HK-2 (cell line): ENCODE measurements at regions not wholly inside any gene's neighbourhood (a gene's known extent, or its start where the extent isn't known, plus 50 kb on each side); places are given as distances from the start of the nearest gene placed in this dataset.
"Not testable (repeated sequence)": the region's sequence is repeated elsewhere in the genome, so short reads cannot be mapped to it uniquely, and the experiment has no call there.

ENCODE experiments used
- DNase-seq: peaks from one replicate; pipeline ENCODE4 v3.0.0-alpha.2; 2018; ENCODE audit not compliant: unreplicated experiment

DNA sequence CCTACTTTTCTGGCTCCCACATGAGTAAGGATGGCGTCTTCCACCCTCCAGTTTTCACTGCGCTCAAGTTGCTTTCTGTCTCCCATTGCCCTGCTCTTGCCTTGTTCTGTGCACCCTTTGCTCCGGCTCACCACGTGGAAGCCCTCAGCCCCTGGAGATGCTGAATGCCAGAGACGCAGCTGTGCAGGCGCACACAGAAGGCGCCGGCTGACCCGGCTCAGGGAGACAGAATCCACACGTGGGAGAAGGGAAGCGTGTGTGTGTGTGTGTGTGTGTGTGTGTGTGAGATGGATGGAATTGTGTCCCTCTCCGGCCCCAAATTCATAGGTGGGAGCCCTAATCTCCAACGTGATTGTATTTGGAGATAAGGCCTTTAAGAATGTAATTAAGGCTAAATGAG, 118.2 kb upstream of the ERRFI1 start:
- DNase-seq, result no peak

DNA sequence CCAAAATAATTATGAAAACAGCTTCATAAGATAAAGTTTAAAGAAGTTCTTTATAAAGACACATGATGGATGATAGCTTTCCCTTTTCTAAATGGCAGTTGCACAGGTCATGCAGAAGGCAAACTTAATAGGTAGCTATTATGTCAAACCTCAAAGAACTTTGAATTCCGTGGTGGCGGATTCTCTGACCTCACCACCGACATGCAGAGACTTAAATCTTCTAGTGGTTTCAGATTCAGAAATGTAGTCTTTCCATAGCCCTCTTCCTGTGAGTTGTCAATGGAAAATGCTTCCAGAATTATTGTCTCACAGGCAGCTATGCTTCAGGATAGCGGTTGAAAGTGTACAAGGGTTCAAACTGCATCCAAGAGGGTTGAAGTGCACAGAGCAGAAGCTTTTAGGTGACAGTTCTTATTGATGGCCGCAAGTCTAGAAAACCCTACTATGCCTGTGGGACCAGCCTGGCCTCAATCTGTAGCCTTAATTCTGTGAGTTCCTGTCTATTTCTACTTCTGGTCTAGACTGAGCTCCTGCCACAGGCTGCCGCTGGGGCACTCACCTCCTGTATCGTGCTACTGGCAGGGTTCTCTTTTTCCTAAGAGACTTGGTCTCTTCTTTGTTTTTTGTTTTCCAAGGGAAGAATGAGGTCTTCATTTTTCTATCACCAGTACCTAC, 117.0 kb upstream of the ERRFI1 start:
- DNase-seq, result no peak

DNA sequence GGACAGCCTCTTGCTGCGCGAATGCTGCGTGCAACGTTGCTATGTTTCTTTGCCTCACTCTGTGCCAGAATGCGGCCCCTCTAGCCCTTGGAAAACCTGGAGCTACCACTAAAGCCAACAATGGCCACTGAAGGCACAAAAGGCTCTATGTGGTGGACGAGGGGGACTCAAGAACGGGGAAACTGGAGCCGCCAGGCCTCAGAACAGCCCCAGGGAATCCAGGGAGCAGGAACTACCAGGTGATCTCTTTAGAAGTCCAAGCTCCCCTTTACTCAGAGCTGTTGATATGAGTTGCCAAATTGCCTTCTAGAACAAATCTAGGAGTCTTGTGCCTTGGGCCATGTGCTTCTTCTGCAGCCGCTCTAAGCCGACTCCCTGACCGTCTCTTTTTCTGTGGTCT, 113.8 kb upstream of the ERRFI1 start:
- no peak for DNase-seq

DNA sequence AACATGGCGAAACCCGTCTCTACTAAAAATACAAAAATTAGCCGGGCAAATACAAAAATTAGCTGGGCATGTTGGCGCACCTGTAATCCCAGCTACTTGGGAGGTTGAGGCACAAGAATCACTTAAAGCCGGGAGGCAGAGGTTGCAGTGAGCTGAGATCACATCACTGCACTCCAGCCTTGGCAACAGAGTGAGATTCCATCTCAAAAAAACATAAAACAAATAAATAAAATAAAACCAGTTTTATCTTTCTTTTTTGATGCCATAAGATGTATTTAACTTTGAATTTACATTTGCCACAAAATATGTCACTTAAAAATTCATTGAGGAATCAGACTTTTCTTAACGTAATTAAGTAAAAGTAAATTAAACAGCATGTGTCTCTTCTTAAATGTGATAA, 113.3 kb upstream of the ERRFI1 start:
- DNase-seq, result no peak

DNA sequence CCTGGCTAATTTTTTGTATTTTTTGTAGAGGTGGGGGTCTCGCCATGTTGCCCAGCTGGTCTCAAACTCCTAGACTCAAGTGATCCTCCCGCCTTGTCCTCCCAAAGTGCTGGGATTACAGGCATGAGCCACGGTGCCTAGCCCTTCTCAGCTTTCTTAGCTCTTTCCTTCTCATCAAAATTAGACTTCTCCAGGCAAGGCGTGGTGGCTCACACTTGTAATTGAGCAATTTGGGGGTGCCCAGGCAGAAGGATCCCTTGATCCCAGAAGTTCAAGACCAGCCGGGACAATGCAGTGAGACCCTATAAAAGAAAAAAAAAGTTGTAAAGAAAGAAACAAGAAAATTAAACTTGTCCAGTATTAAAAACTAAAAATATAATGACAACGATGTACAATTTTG, 112.6 kb upstream of the ERRFI1 start:
- no peak for DNase-seq

DNA sequence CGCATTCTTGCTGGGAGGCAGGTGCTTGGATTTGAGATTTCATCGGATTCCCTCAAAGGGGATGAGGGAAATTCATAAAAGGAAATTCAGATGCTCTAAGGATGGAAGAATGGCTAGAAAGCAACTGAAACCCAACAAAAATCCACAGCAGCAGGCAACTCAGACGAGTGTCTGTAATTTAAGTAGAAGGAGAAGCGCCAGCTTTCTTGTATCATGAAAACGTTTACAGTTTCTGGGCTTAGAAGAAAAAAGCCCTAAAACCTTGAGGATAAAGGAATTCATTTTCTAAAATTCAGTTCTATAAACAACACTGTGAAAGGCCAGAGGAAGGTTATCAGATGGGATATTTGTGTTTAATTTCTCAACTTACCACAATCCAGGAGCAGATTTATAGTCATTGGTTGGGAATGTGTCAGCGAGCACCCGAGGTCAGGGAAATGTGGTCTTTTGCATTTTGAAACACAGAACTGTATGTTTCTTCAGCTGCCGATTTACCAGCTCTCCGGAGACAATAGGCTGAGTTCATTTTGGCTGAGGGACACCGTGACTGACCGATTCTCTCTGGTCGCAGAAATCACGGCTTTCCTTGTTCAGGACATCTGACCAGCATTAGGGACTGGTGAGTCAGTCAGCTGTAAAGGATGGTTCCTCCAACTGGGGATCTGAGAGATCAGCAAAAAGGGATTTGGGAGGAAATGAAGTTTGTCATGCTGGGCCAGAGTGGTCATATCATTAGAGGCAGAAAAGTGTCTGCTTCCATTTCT, 111.6 kb upstream of the ERRFI1 start:
- DNase-seq, result peak; percentile 38

DNA sequence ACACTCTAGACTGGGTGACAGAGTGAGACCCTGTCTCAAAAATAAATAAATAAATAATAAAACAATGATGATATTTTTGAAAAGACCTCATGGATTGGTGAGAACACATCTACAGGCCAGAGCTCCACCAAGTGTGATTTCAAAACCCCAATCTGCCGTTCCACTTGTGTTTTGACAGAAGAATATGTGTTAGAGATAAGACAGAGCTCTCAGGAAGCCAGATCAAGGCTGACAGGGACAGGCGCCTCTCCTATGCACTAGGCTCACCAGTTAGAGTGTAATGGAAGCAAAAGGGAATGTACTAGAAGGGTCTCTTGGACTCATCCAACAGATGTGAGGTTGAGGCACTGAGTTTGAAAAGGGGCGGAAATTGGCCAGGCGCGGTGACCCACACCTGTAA, 110.7 kb upstream of the ERRFI1 start:
- DNase-seq, result no peak

DNA sequence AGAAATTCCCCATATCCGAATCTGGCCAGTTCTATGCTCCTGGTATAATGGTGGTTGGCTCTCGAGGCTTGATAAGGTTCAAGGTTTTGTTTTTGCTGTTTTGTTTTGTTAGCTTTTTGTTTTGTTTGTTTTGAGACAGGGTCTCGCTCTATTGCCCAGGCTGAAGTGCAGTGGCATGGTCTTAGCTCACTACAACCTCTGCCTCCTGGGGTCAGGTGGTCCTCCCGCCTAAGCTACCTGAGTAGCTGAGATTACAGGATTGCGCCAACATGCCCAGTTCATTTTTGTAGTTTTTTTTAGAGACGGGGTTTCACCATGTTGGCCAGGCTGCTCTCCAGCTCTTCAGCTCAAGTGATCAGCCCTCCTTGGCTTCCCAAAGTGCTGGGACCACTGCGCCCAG, 109.1 kb upstream of the ERRFI1 start:
- DNase-seq, result no peak

DNA sequence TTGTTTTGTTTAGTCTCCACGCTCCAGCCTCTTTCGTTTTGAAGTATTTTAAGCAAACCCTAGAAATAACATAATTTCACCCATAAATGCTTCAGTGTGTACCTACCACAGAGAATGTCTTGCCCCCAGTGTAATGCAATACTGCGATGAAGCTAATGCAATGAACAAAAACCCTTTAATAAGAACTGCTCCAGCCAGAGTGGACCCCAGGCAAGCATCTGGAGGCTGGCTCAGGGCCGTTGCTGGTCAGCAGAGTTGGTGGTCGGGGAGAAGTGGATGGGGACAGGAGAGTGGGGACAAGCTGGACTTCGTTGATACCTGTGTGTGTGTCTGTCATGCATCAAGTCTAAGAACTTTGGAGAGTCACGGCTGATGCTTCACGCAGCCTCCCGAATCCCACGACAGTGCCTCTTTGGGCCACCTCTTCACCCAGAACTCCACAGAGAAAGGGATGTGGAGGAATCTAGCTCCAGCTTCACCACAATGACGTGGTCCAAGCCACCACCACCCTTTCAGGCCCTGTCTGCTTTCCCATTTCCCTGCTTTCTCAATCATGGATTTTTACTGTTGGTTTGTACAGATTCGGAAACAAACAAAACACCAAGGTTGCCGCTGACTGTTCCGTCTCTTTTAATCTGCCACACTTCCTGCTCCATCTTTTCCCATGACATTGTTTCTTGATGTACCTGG, 108.6 kb upstream of the ERRFI1 start:
- DNase-seq, result no peak

DNA sequence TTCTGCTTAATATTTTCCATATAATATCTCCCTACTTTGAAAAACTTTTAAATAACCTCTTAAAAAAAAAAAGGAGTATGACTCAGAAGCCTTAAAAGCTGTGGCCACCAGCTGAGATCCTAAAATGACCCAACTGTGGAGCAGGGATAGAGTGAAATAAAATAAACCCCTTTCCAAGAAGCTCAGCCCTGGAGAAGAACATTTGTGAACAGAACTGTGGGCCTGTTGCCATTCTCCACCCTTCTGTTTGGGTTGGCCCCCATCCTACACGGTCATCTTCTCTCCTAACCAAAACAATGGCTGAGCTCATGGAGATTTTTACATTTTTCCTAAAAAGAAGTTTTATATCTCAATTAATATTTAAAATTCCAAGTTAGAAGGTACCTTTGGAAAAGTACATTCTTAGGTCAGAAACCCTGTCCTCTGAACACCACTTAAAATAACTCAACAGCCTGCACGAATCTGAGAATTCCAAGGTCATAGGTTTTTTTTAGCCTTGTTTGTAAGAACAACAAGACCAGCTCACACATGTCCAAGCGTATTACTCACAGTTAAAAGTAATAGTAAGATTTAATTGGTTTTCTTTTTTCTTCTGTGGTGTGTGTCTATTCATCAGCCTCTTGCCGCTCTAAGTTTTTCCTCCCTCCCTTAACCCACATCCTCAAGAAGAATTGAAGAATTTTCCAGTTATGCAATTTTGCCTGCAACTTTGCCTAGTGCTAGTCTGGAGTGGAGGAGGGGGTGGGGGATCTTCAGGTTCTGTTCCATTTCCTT, 107.7 kb upstream of the ERRFI1 start:
- DNase-seq, result no peak

DNA sequence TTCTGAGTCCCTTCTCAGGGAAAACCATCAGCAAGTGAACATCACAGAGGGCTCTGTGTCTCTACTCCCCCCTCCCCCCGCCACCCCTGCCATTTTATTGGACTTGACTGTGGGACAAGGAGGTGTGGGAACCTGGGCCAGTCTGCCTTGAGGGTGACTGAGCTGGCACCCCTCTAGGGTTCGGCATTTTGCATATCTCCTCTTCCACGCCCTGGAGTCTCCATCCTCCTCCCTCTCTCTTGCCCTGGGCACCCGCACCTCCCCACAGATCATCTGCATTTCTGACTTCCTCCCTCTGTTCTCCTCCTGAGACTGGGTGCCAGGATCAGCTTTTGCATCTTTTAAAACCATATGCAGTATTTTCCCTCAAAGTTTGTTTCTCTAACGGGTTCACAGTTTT, 107.1 kb upstream of the ERRFI1 start:
- no peak for DNase-seq

DNA sequence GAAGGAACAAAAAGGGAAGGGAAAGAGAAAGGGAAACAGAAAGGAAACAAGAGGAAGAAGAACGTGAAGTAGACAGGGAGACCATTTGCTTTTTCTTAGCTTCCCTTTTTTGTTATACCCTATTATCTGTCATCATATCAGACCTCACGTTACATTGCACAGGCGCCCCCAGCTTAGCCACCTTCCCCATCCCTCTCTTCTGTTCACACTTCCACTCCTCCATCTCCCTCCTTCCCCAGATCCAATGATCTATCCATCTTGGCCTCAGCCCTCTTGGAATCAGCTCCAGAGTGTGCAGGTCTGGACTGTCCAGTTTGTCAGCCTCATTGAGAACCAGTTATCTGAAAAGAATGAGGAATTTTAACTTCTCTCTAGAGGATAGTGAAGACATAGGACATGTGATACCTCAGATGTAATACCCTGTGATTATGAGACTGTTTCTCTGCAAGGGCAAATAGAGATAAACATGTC, 101.1 kb upstream of the ERRFI1 start:
- DNase-seq, result no peak

DNA sequence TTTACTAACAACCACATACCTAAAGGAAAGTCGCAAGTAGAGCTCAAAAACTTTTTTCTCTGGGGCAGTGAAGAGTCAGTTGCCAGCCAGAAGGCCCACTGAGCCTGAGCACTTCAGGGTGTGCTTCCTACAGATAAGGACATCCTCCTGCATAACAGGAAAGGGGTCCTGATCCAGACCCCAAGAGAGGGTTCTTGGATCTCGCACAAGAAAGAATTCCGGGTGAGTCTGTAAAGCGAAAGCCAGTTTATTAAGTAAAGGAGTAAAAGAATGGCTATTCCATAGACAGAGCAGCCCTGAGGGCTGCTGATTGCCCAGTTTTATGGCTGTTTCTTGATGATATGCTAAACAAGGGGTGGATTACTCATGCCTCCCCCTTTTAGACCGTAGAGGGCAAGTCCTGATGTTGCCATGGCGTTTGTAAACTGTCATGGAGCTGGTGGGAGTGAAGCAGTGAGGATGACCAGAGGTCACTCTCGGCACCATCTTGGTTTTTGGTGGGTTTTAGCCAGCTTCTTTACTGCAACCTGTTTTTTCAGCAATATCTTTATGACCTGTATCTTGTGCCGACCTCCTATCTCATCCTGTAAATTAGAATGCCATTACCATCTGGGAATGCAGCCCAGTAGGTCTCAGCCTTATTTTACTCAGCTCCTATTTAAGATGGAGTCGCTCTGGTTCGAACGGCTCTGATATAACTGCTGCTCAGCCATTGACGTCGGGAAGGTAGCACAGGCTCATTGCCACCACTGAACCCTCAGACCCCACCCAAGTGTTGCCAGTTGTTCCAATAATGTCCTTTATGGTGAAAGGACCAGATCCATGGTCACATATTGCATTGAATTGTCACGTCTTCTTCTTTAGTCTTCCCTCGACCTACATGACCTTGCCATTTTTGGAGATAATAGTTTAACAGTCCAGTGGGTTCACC, 96.6 kb upstream of the ERRFI1 start:
- no peak for DNase-seq

DNA sequence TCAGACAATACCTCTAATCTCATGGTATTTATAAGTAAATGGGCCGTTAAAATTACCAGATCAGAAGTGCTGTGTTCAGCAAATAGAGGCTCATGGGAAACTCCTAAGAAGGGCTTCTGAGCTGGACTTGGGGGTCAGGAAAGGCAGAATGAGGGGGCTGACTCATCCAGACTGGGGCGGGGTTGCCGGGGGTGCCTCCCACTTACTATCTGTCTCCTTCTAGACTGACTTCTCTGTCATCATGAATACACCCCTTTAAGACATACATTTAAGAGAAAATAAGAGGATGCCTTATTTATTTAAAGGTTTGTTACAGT, 96.0 kb upstream of the ERRFI1 start:
- no peak for DNase-seq

DNA sequence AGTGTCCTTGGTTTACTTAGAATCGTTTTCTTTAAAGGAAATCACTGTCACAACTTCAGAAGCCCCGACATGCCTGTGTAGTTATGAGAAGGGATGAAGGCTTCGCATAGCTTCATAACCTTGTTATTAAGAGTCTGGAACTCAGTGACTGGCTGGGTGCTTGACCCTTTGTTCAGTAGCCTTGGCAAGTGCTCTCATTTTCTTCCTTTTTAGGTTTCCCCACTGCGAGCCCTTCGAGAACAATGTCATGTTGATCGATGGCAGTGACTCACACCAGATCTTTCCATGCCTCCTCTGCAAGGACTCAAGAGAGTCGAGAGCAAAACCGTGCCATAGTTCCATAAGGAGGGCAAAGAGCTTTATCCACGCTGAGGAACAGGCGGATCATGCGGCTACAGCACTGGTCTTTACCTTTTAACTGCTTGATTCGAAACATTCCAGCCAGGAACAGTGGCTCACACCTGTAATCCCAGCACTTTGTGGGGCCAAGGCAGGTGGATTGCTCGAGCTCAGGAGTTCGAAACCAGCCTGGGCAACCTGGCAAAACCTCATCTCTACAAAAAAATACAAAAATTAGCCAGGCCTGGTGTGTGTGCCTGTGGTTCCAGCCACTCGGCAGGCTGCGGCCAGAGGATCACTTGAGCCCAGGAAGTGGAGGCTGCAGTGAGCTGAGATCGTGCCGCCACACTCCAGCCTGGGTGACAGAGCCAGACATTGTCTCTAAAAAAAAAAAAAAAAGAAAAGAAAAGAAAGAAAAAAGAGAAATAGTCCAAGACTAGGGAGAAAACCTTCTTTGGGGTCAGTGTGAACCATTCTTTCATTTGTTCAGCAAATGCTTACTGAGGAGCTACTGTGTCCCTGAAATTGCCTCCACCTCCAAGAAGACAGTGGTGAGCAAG, 95.4 kb upstream of the ERRFI1 start:
- DNase-seq, result no peak

DNA sequence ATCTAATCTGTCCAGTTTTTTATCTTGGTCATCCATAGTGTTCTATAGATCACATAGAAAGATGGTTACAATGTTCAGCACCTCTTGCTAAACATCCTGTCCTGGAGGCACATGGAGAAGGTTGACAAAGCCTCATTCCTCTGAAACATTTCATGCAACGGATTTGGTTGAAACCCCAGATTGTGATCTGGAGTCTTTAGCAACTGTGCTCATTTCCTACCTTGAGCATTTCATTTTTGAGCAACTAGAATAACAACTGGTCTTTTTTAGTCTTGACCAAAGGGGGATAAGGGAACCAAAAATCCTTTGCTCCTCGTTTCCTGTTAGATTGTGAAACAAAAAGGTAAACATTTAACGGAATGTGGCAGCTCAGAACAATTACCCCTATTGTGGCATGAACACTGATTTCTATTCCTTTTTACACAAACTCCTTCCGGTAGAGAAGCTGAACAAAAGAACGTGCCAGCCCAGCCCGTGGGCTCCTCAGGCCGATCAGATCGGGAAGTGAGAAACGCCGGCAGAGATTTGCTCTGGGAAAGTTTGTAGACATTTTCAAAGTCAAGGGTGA, 94.7 kb upstream of the ERRFI1 start:
- no peak for DNase-seq

DNA sequence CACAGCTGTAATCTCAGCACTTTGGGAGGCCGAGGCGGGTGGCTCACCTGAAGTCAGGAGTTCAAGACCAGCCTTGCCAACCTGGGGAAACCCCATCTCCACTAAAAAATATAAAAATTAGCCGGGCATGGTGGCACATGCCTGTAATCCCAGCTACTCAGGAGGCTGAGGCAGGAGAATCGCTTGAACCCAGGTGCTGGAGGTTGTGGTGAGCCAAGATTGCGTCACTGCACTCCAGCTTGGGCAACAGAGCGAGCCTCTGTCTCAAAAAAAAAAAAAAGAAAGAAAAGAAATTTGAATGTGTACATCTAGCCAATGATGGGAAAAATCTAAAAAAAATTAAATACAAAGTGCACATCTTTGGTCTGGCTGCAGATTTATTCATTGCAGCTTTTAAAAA, 92.6 kb upstream of the ERRFI1 start:
- DNase-seq, result not testable (repeated sequence)

DNA sequence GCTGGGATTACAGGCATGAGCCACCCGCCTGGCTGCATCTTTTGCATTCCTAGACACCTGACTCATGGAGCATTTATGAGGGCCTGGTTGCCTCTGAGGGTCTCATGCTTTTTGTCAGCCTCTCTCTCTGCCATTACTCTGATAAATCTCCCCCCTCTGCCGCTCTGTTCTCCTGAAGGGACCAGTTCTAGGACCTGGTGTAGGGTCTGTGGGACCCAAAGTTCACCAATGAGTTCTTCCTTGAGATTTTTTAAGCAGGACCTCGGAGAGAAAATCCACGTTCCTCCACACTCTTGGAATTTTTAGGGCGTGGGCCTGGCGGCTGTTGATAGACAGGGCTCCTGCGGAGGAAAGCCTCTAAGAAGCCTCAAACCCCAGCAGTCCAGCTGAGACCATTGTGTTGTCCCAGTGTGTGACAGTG, 91.9 kb upstream of the ERRFI1 start:
- DNase-seq, result no peak

DNA sequence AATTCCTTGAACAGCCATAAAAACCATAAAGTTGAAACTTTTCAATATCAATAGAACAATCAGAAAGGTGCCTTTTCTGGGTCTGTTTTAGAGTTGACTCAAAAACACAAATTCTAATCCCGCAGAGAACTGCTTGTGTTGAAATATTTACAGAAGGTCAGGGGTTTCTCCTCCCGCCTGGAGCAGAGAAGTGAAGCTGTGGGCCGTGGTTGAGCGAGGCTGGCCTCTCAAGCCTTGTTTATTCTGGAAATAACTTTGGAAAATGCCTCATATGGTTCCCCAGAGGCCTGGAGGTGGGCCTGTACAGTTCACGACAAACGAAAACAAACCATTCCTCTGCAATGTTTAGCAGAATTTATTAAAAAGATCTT, 90.8 kb upstream of the ERRFI1 start:
- DNase-seq, result no peak

DNA sequence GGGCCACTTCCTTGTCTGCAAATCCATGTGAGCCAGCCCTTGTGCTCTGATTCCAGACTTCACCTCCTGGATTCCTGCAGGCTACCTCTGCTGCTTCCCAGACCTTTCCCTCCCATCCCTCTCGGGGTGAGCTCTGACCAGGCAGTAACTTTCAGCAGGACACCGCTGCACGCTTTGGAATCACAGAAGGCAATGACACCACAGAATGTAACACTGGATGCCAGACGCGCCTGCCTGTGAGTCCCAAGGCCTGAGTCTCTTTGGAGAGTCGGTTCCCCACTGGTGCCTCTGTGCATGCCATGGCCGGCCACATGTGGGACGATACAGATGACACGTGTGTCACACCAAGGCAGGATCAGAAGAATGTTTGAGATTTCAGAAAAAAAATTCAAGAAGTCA, 89.7 kb upstream of the ERRFI1 start:
- no peak for DNase-seq
